ENCODE measurements at regions not wholly inside any gene's neighbourhood (a gene's known extent, or its start where the extent isn't known, plus 50 kb on each side); places are given as distances from the start of the nearest gene placed in this dataset.

- no peak for TF ChIP-seq ZBTB40 (IDR thresholded peaks at IDR 0.05)
- no peak for TF ChIP-seq ZBTB40 (CRISPR knock-in tag; IDR thresholded peaks at IDR 0.05)
- no peak for TF ChIP-seq ATF5 (CRISPR knock-in tag; IDR thresholded peaks at IDR 0.05; ENCODE audit: low read depth)
- no peak for TF ChIP-seq HDAC1 (CRISPR knock-in tag; IDR thresholded peaks at IDR 0.05)
- TF ChIP-seq CBX5 (CRISPR knock-in tag; IDR thresholded peaks at IDR 0.05; ENCODE audit: borderline replicate concordance): no peak
- TF ChIP-seq ZNF761 (CRISPR knock-in tag; conservative IDR thresholded peaks at IDR 0.05): no peak
- no peak for TF ChIP-seq ZNF616 (CRISPR knock-in tag; IDR thresholded peaks at IDR 0.05; ENCODE audit: low read depth)
- no peak for TF ChIP-seq ZNF20 (CRISPR knock-in tag; IDR thresholded peaks at IDR 0.05)
- peak; percentile 65 for TF ChIP-seq CTCF (CRISPR knock-in tag; IDR thresholded peaks at IDR 0.05)
- no peak for TF ChIP-seq YEATS2 (CRISPR knock-in tag; IDR thresholded peaks at IDR 0.05; ENCODE audit: borderline replicate concordance)
- TF ChIP-seq ZNF275 (CRISPR knock-in tag; IDR thresholded peaks at IDR 0.05; ENCODE audit: borderline replicate concordance): no peak
- no peak for TF ChIP-seq ATF7-NPFF (CRISPR knock-in tag; IDR thresholded peaks at IDR 0.05; ENCODE audit: low read depth)
- TF ChIP-seq ZNF543 (CRISPR knock-in tag; IDR thresholded peaks at IDR 0.05): no peak
These were observed 204.9 kb downstream of the ZIC5 start (continued) for GRCh38 chr13:99766641-99767045.
